Adipocyte (in vitro differentiated cells): ENCODE measurements at regions not wholly inside any gene's neighbourhood (a gene's known extent, or its start where the extent isn't known, plus 50 kb on each side); places are given as distances from the start of the nearest gene placed in this dataset.

Experiments used
- DNase-seq: peaks from one replicate; pipeline ENCODE4 v3.0.0-alpha.2; 2015; ENCODE audit warnings: low read depth
- H3K27me3 ChIP-seq: replicated peaks from 2 replicates; pipeline ENCODE4 v1.7.0; 2013; ENCODE audit warnings: mild to moderate bottlenecking, low read length, moderate library complexity; ENCODE audit not compliant: control insufficient read depth, insufficient read depth
- H3K36me3 ChIP-seq: 2 replicates; pipeline ENCODE4 v1.7.0; 2013; ENCODE audit warnings: low read length, mild to moderate bottlenecking, moderate library complexity; ENCODE audit not compliant: control insufficient read depth, insufficient read depth, severe bottlenecking
- H3K4me1 ChIP-seq: 2 replicates; pipeline ENCODE4 v1.7.0; 2013; ENCODE audit warnings: mild to moderate bottlenecking, low read length, moderate library complexity; ENCODE audit not compliant: control insufficient read depth, insufficient read depth
- H3K4me3 ChIP-seq: 2 replicates; pipeline ENCODE4 v1.7.0; 2013; ENCODE audit warnings: mild to moderate bottlenecking, low read length, moderate library complexity
- H3K9ac ChIP-seq: 2 replicates; pipeline ENCODE4 v1.7.0; 2013; ENCODE audit warnings: mild to moderate bottlenecking, low read length, moderate library complexity
- H3K9me3 ChIP-seq: 2 replicates; pipeline ENCODE4 v1.7.0; 2013; ENCODE audit warnings: mild to moderate bottlenecking, low read length, moderate library complexity; ENCODE audit not compliant: control insufficient read depth

DNA sequence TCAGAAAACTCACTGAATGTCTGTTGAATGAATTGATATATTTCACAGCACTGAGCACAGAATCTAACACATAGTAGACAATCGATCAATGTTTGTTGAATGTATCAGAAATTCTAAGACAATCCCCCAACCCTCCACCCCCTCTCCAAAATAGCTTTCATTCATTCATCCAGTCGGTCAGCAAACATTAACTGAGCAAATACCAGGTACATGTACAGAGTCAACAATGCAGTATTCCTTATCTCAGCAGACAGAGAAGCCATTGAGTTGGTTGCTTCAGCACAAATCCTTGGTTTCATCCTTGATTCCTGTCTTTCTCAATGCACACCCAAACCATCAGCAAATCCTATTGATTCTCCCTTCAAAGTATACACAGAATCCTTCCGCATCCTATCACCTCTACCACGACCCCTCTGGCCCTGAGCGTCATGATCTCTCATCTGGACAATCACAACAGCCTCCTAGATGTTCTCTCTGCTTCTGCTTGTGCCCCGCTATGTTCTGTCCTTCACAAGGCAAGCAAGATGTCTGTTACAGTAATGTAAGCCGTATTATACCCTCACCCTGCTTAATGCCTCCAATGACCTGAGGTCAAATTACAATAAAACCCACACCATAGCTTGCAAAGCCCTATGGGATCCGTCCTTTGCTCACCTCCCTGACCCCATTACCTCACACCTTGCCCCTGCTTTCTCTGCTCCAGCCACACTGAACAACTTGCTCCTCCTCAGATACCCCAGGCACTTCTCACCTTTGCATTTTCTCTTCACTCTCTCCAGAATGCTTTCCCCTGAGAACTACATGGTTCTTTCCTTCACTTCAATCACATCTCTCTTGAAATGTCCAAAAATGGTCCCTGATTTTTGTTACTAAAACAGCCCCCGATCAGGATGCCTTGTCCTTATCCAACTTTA, 738.1 kb upstream of the TBX3 start:
- H3K9me3 ChIP-seq, result no peaks in the 10 kb centered on the region
- H3K9ac ChIP-seq, result no peak overlapping the region
- H3K4me1 ChIP-seq, result peaks cover 4% of the 10 kb centered on the region
- H3K36me3 ChIP-seq, result no peaks in the 10 kb centered on the region
- no peaks in the 10 kb centered on the region for H3K27me3 ChIP-seq
- no peak overlapping the region for H3K4me3 ChIP-seq
- no peak for DNase-seq

DNA sequence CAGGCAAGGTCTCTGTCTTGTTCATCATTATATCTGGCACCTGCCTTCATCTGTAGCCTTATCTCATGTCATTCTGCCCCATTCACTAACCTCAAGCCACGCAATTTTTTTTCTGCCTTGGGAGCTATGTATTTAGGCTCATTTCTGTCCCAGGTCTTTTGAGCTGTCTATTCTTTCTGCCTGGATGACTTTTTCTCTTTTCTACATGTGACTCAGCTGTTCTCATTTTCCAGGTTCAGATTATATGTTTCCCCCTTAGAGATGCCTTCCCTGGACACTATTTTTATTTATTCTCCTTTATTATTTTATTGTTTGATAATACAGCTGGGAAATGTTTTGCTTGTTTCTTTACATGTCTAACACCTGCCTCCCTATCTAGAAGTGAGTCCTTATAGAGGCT, 737.4 kb upstream of the TBX3 start:
- no peaks in the 10 kb centered on the region for H3K27me3 ChIP-seq
- no peak overlapping the region for H3K4me3 ChIP-seq
- no peak for DNase-seq
- H3K36me3 ChIP-seq, result no peaks in the 10 kb centered on the region
- H3K9ac ChIP-seq, result no peak overlapping the region
- H3K4me1 ChIP-seq, result peaks cover 4% of the 10 kb centered on the region
- H3K9me3 ChIP-seq, result no peaks in the 10 kb centered on the region

DNA sequence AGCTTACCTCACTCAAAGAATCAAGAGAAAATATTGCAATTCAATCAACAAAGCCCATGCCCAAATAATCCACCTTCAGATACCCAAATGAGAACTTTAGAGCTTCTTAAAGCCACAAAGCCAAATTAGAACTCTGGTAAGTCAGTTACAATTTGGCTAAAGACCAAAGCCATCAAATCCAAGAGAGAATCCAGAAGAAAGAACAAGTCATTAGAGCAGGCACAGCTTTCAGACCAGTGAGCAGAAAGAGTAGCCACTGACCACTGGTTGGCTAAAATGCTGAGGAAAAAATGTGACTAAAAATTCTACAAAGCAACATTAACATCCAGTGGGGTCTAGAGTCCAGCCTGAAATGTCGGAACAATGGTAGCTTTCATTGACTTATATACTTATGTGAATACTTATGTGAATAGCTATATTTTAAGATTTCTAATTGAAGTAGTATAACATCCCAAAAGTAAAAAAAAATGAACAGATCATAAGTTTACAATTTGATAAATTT, 735.2 kb upstream of the TBX3 start:
- no peak for DNase-seq
- Histone ChIP-seq H3K27me3 (no peaks in the 10 kb centered on the region), H3K4me3 (no peak overlapping the region), H3K9me3 (no peaks in the 10 kb centered on the region), H3K9ac (no peak overlapping the region), H3K36me3 (no peaks in the 10 kb centered on the region), H3K4me1 (peaks cover 4% of the 10 kb centered on the region)

DNA sequence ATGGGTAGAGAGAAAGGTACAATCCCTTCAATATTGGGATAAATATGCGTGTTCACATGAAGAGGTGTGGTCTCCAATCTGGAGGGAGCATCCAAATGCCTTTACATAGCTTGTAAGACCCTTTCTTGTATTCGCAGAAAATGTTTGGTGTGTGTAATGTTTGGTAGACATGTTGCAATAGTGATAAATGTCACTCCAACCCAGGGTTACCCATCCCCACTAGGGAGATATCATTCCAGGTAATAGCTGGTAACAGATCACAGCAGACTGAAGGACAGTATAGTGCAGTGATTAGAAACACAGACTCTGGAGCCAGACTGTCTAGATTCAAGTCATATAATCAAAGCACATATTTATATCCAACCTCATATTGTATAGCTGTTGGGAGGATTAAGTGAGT, 733.6 kb upstream of the TBX3 start:
- H3K36me3 ChIP-seq, result no peaks in the 10 kb centered on the region
- no peak overlapping the region for H3K9ac ChIP-seq
- no peak overlapping the region for H3K4me3 ChIP-seq
- no peaks in the 10 kb centered on the region for H3K27me3 ChIP-seq
- no peak for DNase-seq
- H3K4me1 ChIP-seq, result no peaks in the 10 kb centered on the region
- H3K9me3 ChIP-seq, result no peaks in the 10 kb centered on the region

DNA sequence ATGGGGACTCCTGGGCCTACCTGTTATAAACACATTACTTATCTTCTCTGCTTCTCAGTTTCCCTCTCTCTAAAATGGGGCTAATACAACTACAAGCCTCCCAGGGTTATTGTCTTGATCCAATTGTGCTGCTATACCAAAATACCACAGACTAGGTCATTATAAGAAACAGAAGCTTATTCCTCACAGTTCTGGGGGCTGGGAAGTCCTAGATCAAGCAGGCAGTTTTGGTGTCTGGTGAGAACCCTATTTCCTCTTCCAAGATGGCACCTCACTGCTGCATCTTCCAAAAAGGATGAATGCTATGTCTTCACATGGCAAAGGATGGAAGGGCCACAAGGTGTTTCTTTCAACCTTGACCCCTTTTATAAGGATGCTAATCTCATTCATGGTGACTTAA, 732.9 kb upstream of the TBX3 start:
- no peak overlapping the region for H3K4me3 ChIP-seq
- DNase-seq, result no peak
- no peaks in the 10 kb centered on the region for H3K36me3 ChIP-seq
- no peaks in the 10 kb centered on the region for H3K4me1 ChIP-seq
- H3K27me3 ChIP-seq, result no peaks in the 10 kb centered on the region
- H3K9me3 ChIP-seq, result no peaks in the 10 kb centered on the region
- H3K9ac ChIP-seq, result no peak overlapping the region

DNA sequence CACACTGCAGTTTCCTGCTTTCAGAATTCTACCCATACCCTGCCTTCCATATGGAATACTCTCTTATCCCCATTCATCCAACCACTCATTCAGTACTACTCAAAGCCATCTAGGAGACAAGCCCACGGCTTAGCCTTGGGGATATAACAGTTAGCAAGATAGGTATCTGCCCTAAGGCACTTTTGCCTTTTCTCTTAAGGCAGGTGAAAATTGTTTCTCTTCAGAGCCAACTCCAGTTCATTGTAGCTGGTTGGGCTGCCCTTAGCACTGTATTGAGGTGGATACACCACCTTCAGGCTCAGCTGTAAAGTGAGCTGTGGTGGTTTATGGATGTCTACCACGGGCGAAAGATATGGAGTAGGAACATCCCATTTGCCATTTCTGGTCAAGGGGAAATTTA, 729.7 kb upstream of the TBX3 start:
- Histone ChIP-seq H3K9ac (no peak overlapping the region), H3K27me3 (no peaks in the 10 kb centered on the region), H3K36me3 (no peaks in the 10 kb centered on the region), H3K4me3 (no peak overlapping the region), H3K9me3 (no peaks in the 10 kb centered on the region), H3K4me1 (no peaks in the 10 kb centered on the region)
- DNase-seq, result no peak

DNA sequence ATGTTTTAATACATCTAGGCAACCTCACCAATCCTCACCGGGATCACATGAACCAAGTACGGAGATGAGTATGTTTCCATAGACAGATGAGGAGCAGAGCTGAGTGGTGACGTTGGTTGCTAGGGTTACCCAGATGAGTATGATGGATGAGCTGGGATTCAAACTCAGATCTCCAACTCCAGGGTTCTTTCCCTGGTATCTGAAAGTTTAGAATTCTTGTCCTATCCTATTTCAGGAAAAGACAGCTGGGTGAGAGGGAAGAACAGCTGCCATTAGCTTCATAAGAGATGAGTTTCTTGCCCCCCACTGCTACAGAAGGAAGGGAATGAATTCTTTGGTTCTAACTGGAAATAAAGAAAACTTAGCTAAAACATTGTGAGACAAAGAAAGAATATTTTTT, 728.9 kb upstream of the TBX3 start:
- Histone ChIP-seq H3K4me1 (no peaks in the 10 kb centered on the region), H3K27me3 (no peaks in the 10 kb centered on the region), H3K9ac (no peak overlapping the region), H3K4me3 (no peak overlapping the region), H3K36me3 (no peaks in the 10 kb centered on the region), H3K9me3 (no peaks in the 10 kb centered on the region)
- no peak for DNase-seq

DNA sequence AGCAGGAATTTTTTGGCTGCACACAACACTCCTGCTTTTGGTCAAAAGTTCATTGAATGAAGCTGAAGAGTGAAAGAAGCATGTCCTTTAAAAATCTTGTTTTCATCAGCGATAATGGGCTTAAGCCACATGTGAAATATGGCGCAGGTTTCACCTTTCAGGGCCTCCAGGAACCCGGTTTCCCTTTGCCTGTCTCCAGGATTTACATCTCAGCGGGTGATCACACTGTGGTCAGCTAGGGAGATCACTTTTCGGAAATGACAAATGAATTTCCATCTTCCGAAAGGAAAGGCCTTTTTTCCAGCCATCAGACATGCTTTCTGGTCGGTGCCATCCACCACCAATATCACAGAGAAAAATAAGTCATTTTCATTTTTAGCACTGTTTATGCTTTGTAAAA, 727.1 kb upstream of the TBX3 start:
- H3K4me3 ChIP-seq, result no peak overlapping the region
- H3K36me3 ChIP-seq, result no peaks in the 10 kb centered on the region
- no peak for DNase-seq

DNA sequence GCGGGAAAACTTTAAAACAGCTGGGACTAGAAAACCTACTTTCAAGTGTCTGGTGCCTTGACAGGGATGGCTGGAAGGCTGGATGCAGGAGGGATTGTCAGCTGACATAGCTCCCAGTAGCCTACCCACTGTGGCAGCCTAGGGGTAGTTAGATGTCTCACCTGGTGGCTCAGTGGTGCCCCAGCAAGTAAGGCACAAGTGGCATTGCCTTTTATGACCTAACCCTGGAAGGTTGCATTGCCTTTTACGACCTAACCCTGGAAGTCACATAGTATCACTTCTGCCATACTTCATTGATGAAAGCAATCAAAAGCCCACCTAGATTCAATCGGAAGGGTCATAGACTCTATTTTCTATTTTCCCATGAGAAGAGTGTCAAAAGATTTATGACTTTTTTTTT, 724.7 kb upstream of the TBX3 start:
- peaks cover 19% of the 10 kb centered on the region for H3K4me1 ChIP-seq

More for the DNA sequence above, 727.1 kb upstream of the TBX3 start:
- Histone ChIP-seq H3K27me3 (no peaks in the 10 kb centered on the region), H3K9me3 (no peaks in the 10 kb centered on the region), H3K9ac (no peak overlapping the region), H3K4me1 (no peaks in the 10 kb centered on the region)

DNA sequence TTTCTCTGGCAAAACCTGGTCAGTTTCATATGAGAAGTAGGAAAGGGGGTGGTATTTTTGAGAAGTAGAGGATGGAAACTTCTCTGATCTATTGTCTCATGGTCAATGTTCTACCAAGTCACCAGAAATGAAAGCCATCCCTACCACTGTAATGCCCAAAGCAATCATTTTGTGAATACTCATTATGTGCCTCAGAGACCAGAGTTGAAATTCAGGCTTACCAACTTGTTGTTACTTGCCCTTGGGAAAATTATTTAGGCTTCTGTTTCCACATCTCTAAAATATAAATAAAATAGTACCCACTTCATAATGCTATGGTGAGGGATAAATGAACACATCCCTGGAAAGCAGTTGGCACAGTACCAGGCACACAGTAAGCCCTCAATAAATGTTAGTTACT, 723.7 kb upstream of the TBX3 start:
- no peak for DNase-seq
- peaks cover 23% of the 10 kb centered on the region for H3K4me1 ChIP-seq
- H3K36me3 ChIP-seq, result no peaks in the 10 kb centered on the region
- no peak overlapping the region for H3K4me3 ChIP-seq
- H3K9ac ChIP-seq, result no peak overlapping the region
- no peaks in the 10 kb centered on the region for H3K27me3 ChIP-seq
- no peaks in the 10 kb centered on the region for H3K9me3 ChIP-seq

More for the DNA sequence above, 724.7 kb upstream of the TBX3 start:
- no peak for DNase-seq
- Histone ChIP-seq H3K27me3 (no peaks in the 10 kb centered on the region), H3K36me3 (no peaks in the 10 kb centered on the region), H3K9ac (no peak overlapping the region), H3K9me3 (no peaks in the 10 kb centered on the region), H3K4me3 (no peak overlapping the region)

DNA sequence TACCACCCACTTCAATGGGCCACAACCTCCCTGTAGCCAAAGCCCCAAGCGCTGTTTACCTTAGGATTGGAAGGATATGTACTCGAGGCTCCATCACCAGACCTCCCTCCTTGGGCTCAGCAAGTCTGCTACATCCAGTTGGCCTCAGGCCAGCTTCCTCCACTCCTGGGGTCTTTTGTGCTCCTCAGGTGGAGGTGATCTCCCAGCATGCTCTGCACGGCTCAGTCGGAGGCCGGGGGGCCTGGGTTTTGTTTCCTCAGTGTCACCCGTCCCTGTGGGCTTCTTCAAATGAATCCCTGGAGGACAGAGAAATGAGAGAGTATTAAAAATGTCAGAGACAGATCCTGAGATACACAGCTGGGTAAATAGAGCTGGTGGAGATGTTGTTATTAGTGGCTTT, 723.1 kb upstream of the TBX3 start:
- no peak overlapping the region for H3K4me3 ChIP-seq
- H3K4me1 ChIP-seq, result peaks cover 29% of the 10 kb centered on the region
- H3K9ac ChIP-seq, result no peak overlapping the region
- no peak for DNase-seq
- H3K36me3 ChIP-seq, result no peaks in the 10 kb centered on the region
- no peaks in the 10 kb centered on the region for H3K9me3 ChIP-seq
- H3K27me3 ChIP-seq, result no peaks in the 10 kb centered on the region

DNA sequence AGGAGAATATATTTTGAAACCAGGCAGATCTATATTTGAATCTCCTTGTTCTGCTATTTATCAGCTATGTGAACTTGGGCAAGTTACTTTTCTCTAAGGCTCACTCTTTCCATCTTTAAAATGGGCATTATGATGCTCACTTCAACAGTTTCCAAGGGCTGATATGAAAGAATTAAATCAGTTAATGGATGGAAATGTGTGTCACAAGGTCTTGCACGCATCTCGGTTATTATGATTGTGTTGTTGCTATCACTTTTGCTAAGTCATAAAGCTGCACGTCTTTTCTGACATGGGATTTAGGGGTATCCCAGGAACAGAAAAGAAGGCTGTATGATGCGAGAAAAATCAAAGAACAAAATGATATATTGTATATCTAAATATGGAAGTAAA, 721.5 kb upstream of the TBX3 start:
- Histone ChIP-seq H3K4me1 (peaks cover 29% of the 10 kb centered on the region), H3K9me3 (no peaks in the 10 kb centered on the region), H3K36me3 (no peaks in the 10 kb centered on the region), H3K9ac (no peak overlapping the region), H3K4me3 (peak overlapping the region; percentile 16), H3K27me3 (no peaks in the 10 kb centered on the region)
- DNase-seq, result no peak
